GM23338 (cell line): ENCODE measurements at regions not wholly inside any gene's neighbourhood (a gene's known extent, or its start where the extent isn't known, plus 50 kb on each side); places are given as distances from the start of the nearest gene placed in this dataset.

ENCODE experiments used
- ATAC-seq: fragments of 200-7000 bp; cut with Tn5 transposase; 3 replicates; pipeline ENCODE4 v1.9.1; 2020
- DNase-seq: peaks from one replicate; pipeline ENCODE4 v3.0.0-alpha.2; 2015; ENCODE audit warnings: low spot score
- H2AFZ ChIP-seq: fragments of 200-600 bp; sonication (generic); 2 replicates; pipeline ENCODE4 v1.8.0; 2016; ENCODE audit warnings: antibody characterized with exemption, mild to moderate bottlenecking, moderate library complexity
- H3F3A ChIP-seq: fragments of 200-600 bp; sonication (generic); replicated peaks from 2 replicates; pipeline ENCODE4 v1.8.0; 2017; ENCODE audit warnings: antibody characterized with exemption, mixed run types, low read depth
- H3K27ac ChIP-seq: fragments of 200-600 bp; sonication (generic); 2 replicates; pipeline ENCODE4 v1.6.1; 2016; ENCODE audit warnings: low read depth
- H3K27me3 ChIP-seq: fragments of 200-600 bp; sonication (generic); 2 replicates; pipeline ENCODE4 v1.8.0; 2016; ENCODE audit warnings: mild to moderate bottlenecking, mixed run types, moderate library complexity; ENCODE audit not compliant: insufficient read depth
- H3K36me3 ChIP-seq: fragments of 200-600 bp; sonication (generic); 2 replicates; pipeline ENCODE4 v1.8.0; 2016; ENCODE audit warnings: mild to moderate bottlenecking; ENCODE audit not compliant: insufficient read depth
- H3K4me1 ChIP-seq: fragments of 200-600 bp; sonication (generic); 2 replicates; pipeline ENCODE4 v1.8.0; 2016; ENCODE audit warnings: mild to moderate bottlenecking, moderate library complexity; ENCODE audit not compliant: insufficient read depth
- H3K4me2 ChIP-seq: fragments of 200-600 bp; sonication (generic); 2 replicates; pipeline ENCODE4 v1.7.1; 2017; ENCODE audit warnings: mixed run types
- H3K4me3 ChIP-seq: fragments of 200-600 bp; sonication (generic); 2 replicates; pipeline ENCODE4 v1.6.1; 2016; ENCODE audit warnings: mixed run types
- H3K79me2 ChIP-seq: fragments of 200-600 bp; sonication (generic); replicated peaks from 2 replicates; pipeline ENCODE4 v1.8.0; 2017; ENCODE audit warnings: mild to moderate bottlenecking; ENCODE audit not compliant: insufficient read depth
- H3K9me2 ChIP-seq: fragments of 200-600 bp; sonication (generic); 2 replicates; pipeline ENCODE4 v1.8.0; 2017; ENCODE audit not compliant: insufficient read depth
- H4K20me1 ChIP-seq: fragments of 200-600 bp; sonication (generic); replicated peaks from 2 replicates; pipeline ENCODE4 v1.8.0; 2017; ENCODE audit warnings: mild to moderate bottlenecking; ENCODE audit not compliant: insufficient read depth
- H3K27ac Mint-ChIP-seq: 2 replicates; pipeline ENCODE4 v1.8.0; 2020; ENCODE audit warnings: inconsistent platforms, mild to moderate bottlenecking, moderate library complexity, mixed read lengths
- H3K27me3 Mint-ChIP-seq: 3 replicates; pipeline ENCODE4 v1.8.0; 2022; ENCODE audit warnings: low read depth, mild to moderate bottlenecking, moderate library complexity, mixed read lengths, inconsistent platforms; ENCODE audit not compliant: insufficient read depth, poor library complexity
- H3K36me3 Mint-ChIP-seq: 3 replicates; pipeline ENCODE4 v1.8.0; 2021; ENCODE audit warnings: low read depth, mild to moderate bottlenecking, inconsistent platforms, moderate library complexity, mixed read lengths
- H3K4me1 Mint-ChIP-seq: 3 replicates; pipeline ENCODE4 v1.8.0; 2020; ENCODE audit warnings: mild to moderate bottlenecking, inconsistent platforms, mixed read lengths
- H3K4me3 Mint-ChIP-seq: 3 replicates; pipeline ENCODE4 v1.8.0; 2021; ENCODE audit warnings: moderate library complexity, mild to moderate bottlenecking, inconsistent platforms, mixed read lengths
- H3K9me3 Mint-ChIP-seq: 3 replicates; pipeline ENCODE4 v1.8.0; 2020; ENCODE audit warnings: moderate library complexity, mild to moderate bottlenecking, inconsistent platforms, mixed read lengths
- CREB1 ChIP-seq: fragments of 250-450 bp; sonication (Bioruptor Pico); IDR thresholded peaks from 2 replicates; pipeline ENCODE4 v1.5.0; 2020; ENCODE audit warnings: low read depth, mild to moderate bottlenecking, moderate library complexity
- CTCF ChIP-seq, 2 experiments: fragments of 200-600 bp in 1 of 2; sonication (generic) in 1 of 2; conservative IDR thresholded peaks; 2 replicates each; pipeline versions ENCODE4 v1.5.1 to v1.6.1; 2016 to 2017; ENCODE audit warnings: antibody characterized with exemption in 2 of 2, low read depth in 2 of 2, mild to moderate bottlenecking in 2 of 2, moderate library complexity in 1 of 2
- ETS1 ChIP-seq: IDR thresholded peaks from 2 replicates; pipeline ENCODE4 v1.6.1; 2016; ENCODE audit warnings: antibody characterized with exemption
- EZH2 ChIP-seq: fragments of 200-600 bp; sonication (generic); IDR thresholded peaks from one replicate; pipeline ENCODE4 v1.8.0; 2017; ENCODE audit warnings: antibody characterized with exemption, mild to moderate bottlenecking, low read depth; ENCODE audit not compliant: unreplicated experiment
- EZH2phosphoT487 ChIP-seq: fragments of 200-600 bp; sonication (generic); IDR thresholded peaks from one replicate; pipeline ENCODE4 v1.8.1; 2018; ENCODE audit warnings: antibody characterized with exemption; ENCODE audit not compliant: unreplicated experiment
- JUNB ChIP-seq: IDR thresholded peaks from one replicate; pipeline ENCODE4 v1.6.1; 2016; ENCODE audit warnings: antibody characterized with exemption; ENCODE audit not compliant: unreplicated experiment
- NANOG ChIP-seq: IDR thresholded peaks from 2 replicates; pipeline ENCODE4 v1.6.1; 2016; ENCODE audit warnings: antibody characterized with exemption, borderline replicate concordance
- POLR2AphosphoS5 ChIP-seq: IDR thresholded peaks from 2 replicates; pipeline ENCODE4 v1.6.1; 2016; ENCODE audit warnings: antibody characterized with exemption, low read depth
- REST ChIP-seq: IDR thresholded peaks from one replicate; pipeline ENCODE4 v1.6.1; 2018; ENCODE audit warnings: antibody characterized with exemption; ENCODE audit not compliant: unreplicated experiment
- STAT1 ChIP-seq: IDR thresholded peaks from one replicate; pipeline ENCODE4 v1.6.1; 2016; ENCODE audit warnings: antibody characterized with exemption; ENCODE audit not compliant: unreplicated experiment
- ZNF114 ChIP-seq: fragments of 250-450 bp; sonication (Bioruptor Pico); IDR thresholded peaks from 2 replicates; pipeline ENCODE4 v1.5.0; 2020; ENCODE audit warnings: mild to moderate bottlenecking, moderate library complexity
- ZNF331 ChIP-seq: fragments of 250-450 bp; sonication (Bioruptor Pico); IDR thresholded peaks from 2 replicates; pipeline ENCODE4 v1.5.0; 2020; ENCODE audit warnings: low read depth, mild to moderate bottlenecking, moderate library complexity
- ZNF462 ChIP-seq: fragments of 250-450 bp; sonication (Bioruptor Pico); IDR thresholded peaks from 2 replicates; pipeline ENCODE4 v1.5.0; 2020; ENCODE audit warnings: mild to moderate bottlenecking, moderate library complexity

- H3F3A ChIP-seq, result no peaks in the 10 kb centered on the region
- H2AFZ ChIP-seq, result no peak overlapping the region
- H3K4me1 ChIP-seq, result no peaks in the 10 kb centered on the region
- H3K27ac ChIP-seq, result no peak overlapping the region
- no peaks in the 10 kb centered on the region for H3K27me3 ChIP-seq
- H3K4me1 Mint-ChIP-seq, result no peaks in the 10 kb centered on the region
- no peak overlapping the region for H3K4me3 ChIP-seq
- no peaks in the 10 kb centered on the region; the same call in 2 of the 3 replicates for H3K36me3 Mint-ChIP-seq
- no peaks in the 10 kb centered on the region for H3K79me2 ChIP-seq
- no peaks in the 10 kb centered on the region for H4K20me1 ChIP-seq
- no peaks in the 10 kb centered on the region for H3K27me3 Mint-ChIP-seq
- H3K4me3 Mint-ChIP-seq, result no peak overlapping the region
- no peak for ATAC-seq
- no peaks in the 10 kb centered on the region for H3K36me3 ChIP-seq
- H3K27ac Mint-ChIP-seq, result no peak overlapping the region
- H3K4me2 ChIP-seq, result no peak overlapping the region
- H3K9me3 Mint-ChIP-seq, result no peaks in the 10 kb centered on the region; the same call in 2 of the 3 replicates
- H3K9me2 ChIP-seq, result no peaks in the 10 kb centered on the region
- no peak for DNase-seq
- TF ChIP-seq NANOG (no peak), CTCF (conservative IDR thresholded peaks at IDR 0.05; ENCODE audit: low read depth in 2 of 2) (no peak), CREB1 (no peak), EZH2phosphoT487 (no peak), ETS1 (no peak), ZNF114 (no peak), REST (no peak), POLR2AphosphoS5 (no peak), ZNF331 (CRISPR knock-in tag) (no peak), ZNF462 (no peak), EZH2 (no peak), STAT1 (no peak), JUNB (no peak)
These were observed 839.1 kb downstream of the GLUD2 start for GRCh38 chrX:121886557-121886956.
